H1 (cell line): ENCODE measurements at regions not wholly inside any gene's neighbourhood (a gene's known extent, or its start where the extent isn't known, plus 50 kb on each side); places are given as distances from the start of the nearest gene placed in this dataset.

ENCODE experiments used
- NANOG ChIP-seq: IDR thresholded peaks from 2 replicates; pipeline ENCODE4 v1.6.1; 2011; ENCODE audit warnings: low read length, low read depth, mild to moderate bottlenecking, inconsistent platforms; ENCODE audit not compliant: insufficient read depth, poor library complexity, severe bottlenecking

- TF ChIP-seq NANOG: no peak
Measured at GRCh38 chr6:112522587-112522986, 175.5 kb downstream of the RFPL4B start (continued).
